Fibroblast of the conjunctiva (primary cell): ENCODE measurements at regions not wholly inside any gene's neighbourhood (a gene's known extent, or its start where the extent isn't known, plus 50 kb on each side); places are given as distances from the start of the nearest gene placed in this dataset.
"Not testable (repeated sequence)": the region's sequence is repeated elsewhere in the genome, so short reads cannot be mapped to it uniquely, and the experiment has no call there.

Experiments used
- DNase-seq: peaks from one replicate; pipeline ENCODE4 v3.0.0-alpha.2; 2010; ENCODE audit warnings: low read depth

GRCh38 chr9:42325561-42325960 lies 142.1 kb downstream of the SPATA31A6 start:
- DNase-seq, result not testable (repeated sequence)

- not testable (repeated sequence) for DNase-seq
Measured at GRCh38 chr9:42326482-42326881, 143.0 kb downstream of the SPATA31A6 start.

- DNase-seq, result not testable (repeated sequence)
Measured at GRCh38 chr9:42335342-42335741, 151.9 kb downstream of the SPATA31A6 start.

- DNase-seq, result not testable (repeated sequence)
Measured at GRCh38 chr9:42335984-42336657, 152.7 kb downstream of the SPATA31A6 start.

- DNase-seq, result peak; percentile 1
Measured at GRCh38 chr9:42338275-42338674, 154.8 kb downstream of the SPATA31A6 start.

GRCh38 chr9:42339671-42340434 lies 156.4 kb downstream of the SPATA31A6 start:
- not testable (repeated sequence) for DNase-seq

GRCh38 chr9:42340435-42340723 lies 156.9 kb downstream of the SPATA31A6 start:
- DNase-seq, result not testable (repeated sequence)

GRCh38 chr9:42341860-42342259 lies 158.4 kb downstream of the SPATA31A6 start:
- DNase-seq, result not testable (repeated sequence)

GRCh38 chr9:42342297-42342696 lies 158.8 kb downstream of the SPATA31A6 start:
- DNase-seq, result not testable (repeated sequence)

GRCh38 chr9:42344508-42344907 lies 161.0 kb downstream of the SPATA31A6 start:
- not testable (repeated sequence) for DNase-seq

GRCh38 chr9:42346916-42347315 lies 163.5 kb downstream of the SPATA31A6 start:
- not testable (repeated sequence) for DNase-seq

GRCh38 chr9:42349181-42349580 lies 165.7 kb downstream of the SPATA31A6 start:
- not testable (repeated sequence) for DNase-seq

- not testable (repeated sequence) for DNase-seq
Measured at GRCh38 chr9:42350412-42350811, 167.0 kb downstream of the SPATA31A6 start.

- not testable (repeated sequence) for DNase-seq
Measured at GRCh38 chr9:42357604-42358373, 174.3 kb downstream of the SPATA31A6 start.

- not testable (repeated sequence) for DNase-seq
Measured at GRCh38 chr9:42358626-42359247, 175.3 kb downstream of the SPATA31A6 start.

- DNase-seq, result not testable (repeated sequence)
Measured at GRCh38 chr9:42364410-42365243, 181.2 kb downstream of the SPATA31A6 start.

- not testable (repeated sequence) for DNase-seq
Measured at GRCh38 chr9:42365244-42365945, 181.9 kb downstream of the SPATA31A6 start.

GRCh38 chr9:42368279-42368881 lies 184.9 kb downstream of the SPATA31A6 start:
- DNase-seq, result not testable (repeated sequence)

- DNase-seq, result not testable (repeated sequence)
Measured at GRCh38 chr9:42370172-42370571, 186.7 kb downstream of the SPATA31A6 start.

- not testable (repeated sequence) for DNase-seq
Measured at GRCh38 chr9:42371417-42371816, 188.0 kb downstream of the SPATA31A6 start.
